ENCODE measurements at regions not wholly inside any gene's neighbourhood (a gene's known extent, or its start where the extent isn't known, plus 50 kb on each side); places are given as distances from the start of the nearest gene placed in this dataset.

DNA sequence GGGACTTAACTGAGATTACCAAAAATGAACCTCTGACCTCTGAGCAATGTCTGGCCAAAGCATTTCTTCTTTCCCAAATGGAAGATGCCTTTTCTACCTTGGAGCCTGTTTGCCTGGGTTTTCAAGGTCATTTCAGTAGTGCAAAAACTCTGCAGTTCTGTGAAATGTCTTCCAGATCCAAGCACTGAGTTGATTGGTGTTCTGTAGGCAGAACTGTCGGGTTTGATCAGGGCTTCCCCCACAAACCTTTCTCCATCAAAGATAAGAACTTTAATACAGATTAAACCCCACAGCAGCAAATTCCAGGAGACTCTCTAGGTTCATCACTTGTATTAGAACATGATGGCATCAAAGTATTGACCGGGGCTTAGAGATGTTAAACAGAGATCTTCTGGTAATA is 192.7 kb upstream of the TOPAZ1 start:
- TF ChIP-seq, protein P1, sequence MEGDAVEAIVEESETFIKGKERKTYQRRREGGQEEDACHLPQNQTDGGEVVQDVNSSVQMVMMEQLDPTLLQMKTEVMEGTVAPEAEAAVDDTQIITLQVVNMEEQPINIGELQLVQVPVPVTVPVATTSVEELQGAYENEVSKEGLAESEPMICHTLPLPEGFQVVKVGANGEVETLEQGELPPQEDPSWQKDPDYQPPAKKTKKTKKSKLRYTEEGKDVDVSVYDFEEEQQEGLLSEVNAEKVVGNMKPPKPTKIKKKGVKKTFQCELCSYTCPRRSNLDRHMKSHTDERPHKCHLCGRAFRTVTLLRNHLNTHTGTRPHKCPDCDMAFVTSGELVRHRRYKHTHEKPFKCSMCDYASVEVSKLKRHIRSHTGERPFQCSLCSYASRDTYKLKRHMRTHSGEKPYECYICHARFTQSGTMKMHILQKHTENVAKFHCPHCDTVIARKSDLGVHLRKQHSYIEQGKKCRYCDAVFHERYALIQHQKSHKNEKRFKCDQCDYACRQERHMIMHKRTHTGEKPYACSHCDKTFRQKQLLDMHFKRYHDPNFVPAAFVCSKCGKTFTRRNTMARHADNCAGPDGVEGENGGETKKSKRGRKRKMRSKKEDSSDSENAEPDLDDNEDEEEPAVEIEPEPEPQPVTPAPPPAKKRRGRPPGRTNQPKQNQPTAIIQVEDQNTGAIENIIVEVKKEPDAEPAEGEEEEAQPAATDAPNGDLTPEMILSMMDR (IDR thresholded peaks at IDR 0.05) = no peak
- no peak for TF ChIP-seq SIN3A (IDR thresholded peaks at IDR 0.05; ENCODE audit: borderline replicate concordance, low read depth, low read length)
- no peak for TF ChIP-seq CHD2 (IDR thresholded peaks at IDR 0.05; ENCODE audit: low read length, partially characterized antibody)
- TF ChIP-seq, protein P2, sequence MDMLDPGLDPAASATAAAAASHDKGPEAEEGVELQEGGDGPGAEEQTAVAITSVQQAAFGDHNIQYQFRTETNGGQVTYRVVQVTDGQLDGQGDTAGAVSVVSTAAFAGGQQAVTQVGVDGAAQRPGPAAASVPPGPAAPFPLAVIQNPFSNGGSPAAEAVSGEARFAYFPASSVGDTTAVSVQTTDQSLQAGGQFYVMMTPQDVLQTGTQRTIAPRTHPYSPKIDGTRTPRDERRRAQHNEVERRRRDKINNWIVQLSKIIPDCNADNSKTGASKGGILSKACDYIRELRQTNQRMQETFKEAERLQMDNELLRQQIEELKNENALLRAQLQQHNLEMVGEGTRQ (IDR thresholded peaks at IDR 0.05; ENCODE audit: borderline replicate concordance, low read depth, low read length) = no peak
- TF ChIP-seq RCOR1 (IDR thresholded peaks at IDR 0.05; ENCODE audit: low read length) = no peak
- TF ChIP-seq EZH2phosphoT487 (IDR thresholded peaks at IDR 0.05; ENCODE audit: borderline replicate concordance, low read depth) = no peak
- no peak for TF ChIP-seq SMC3 (IDR thresholded peaks at IDR 0.05; ENCODE audit: low read depth, low read length)
- no peak for TF ChIP-seq RXRA (IDR thresholded peaks at IDR 0.05; ENCODE audit: borderline replicate concordance, low read depth)
